Glutamatergic neuron (in vitro differentiated cells): ENCODE measurements at regions not wholly inside any gene's neighbourhood (a gene's known extent, or its start where the extent isn't known, plus 50 kb on each side); places are given as distances from the start of the nearest gene placed in this dataset.
"Not testable (repeated sequence)": the region's sequence is repeated elsewhere in the genome, so short reads cannot be mapped to it uniquely, and the experiment has no call there.

Source experiments
- DNase-seq: peaks from one replicate; pipeline ENCODE4 v3.0.0; 2022
- H3K27ac Mint-ChIP-seq: one replicate; pipeline ENCODE4 v1.8.0; 2020; ENCODE audit warnings: mild to moderate bottlenecking, mixed read lengths, inconsistent platforms; ENCODE audit not compliant: unreplicated experiment
- H3K27me3 Mint-ChIP-seq: one replicate; pipeline ENCODE4 v1.8.0; 2020; ENCODE audit warnings: mild to moderate bottlenecking, moderate library complexity, mixed read lengths, inconsistent platforms; ENCODE audit not compliant: unreplicated experiment
- H3K36me3 Mint-ChIP-seq: one replicate; pipeline ENCODE4 v1.8.0; 2020; ENCODE audit warnings: mild to moderate bottlenecking, mixed read lengths, inconsistent platforms; ENCODE audit not compliant: unreplicated experiment
- H3K4me1 Mint-ChIP-seq: one replicate; pipeline ENCODE4 v1.8.0; 2020; ENCODE audit warnings: mild to moderate bottlenecking, low read depth, mixed read lengths, inconsistent platforms; ENCODE audit not compliant: unreplicated experiment
- H3K4me3 Mint-ChIP-seq: one replicate; pipeline ENCODE4 v1.8.0; 2020; ENCODE audit warnings: mild to moderate bottlenecking, mixed read lengths, inconsistent platforms; ENCODE audit not compliant: unreplicated experiment
- H3K9me3 Mint-ChIP-seq: one replicate; pipeline ENCODE4 v1.8.0; 2020; ENCODE audit warnings: mild to moderate bottlenecking, moderate library complexity, mixed read lengths, inconsistent platforms; ENCODE audit not compliant: unreplicated experiment
- CTCF ChIP-seq: fragments of 200-600 bp; sonication (generic); IDR thresholded peaks from one replicate; pipeline ENCODE4 v1.5.0; 2021; ENCODE audit not compliant: partially characterized antibody, unreplicated experiment

- H3K9me3 Mint-ChIP-seq = peaks cover 1% of the 10 kb centered on the region
- DNase-seq = no peak
- peak overlapping the region; percentile 7 for H3K4me3 Mint-ChIP-seq
Measured at GRCh38 chr3:81198216-81198615, 563.2 kb downstream of the GBE1 start.

GRCh38 chr3:81197386-81197785, 564.1 kb downstream of the GBE1 start:
- Mint-ChIP-seq H3K27ac (no peak overlapping the region), H3K9me3 (peaks cover 1% of the 10 kb centered on the region), H3K36me3 (no peaks in the 10 kb centered on the region), H3K27me3 (no peaks in the 10 kb centered on the region), H3K4me3 (no peak overlapping the region), H3K4me1 (peaks cover 20% of the 10 kb centered on the region)
- TF ChIP-seq CTCF = no peak
- DNase-seq = no peak

More at GRCh38 chr3:81198216-81198615, 563.2 kb downstream of the GBE1 start:
- no peak overlapping the region for H3K27ac Mint-ChIP-seq
- no peaks in the 10 kb centered on the region for H3K27me3 Mint-ChIP-seq
- TF ChIP-seq CTCF = no peak
- H3K36me3 Mint-ChIP-seq = no peaks in the 10 kb centered on the region
- H3K4me1 Mint-ChIP-seq = peaks cover 20% of the 10 kb centered on the region

DNA sequence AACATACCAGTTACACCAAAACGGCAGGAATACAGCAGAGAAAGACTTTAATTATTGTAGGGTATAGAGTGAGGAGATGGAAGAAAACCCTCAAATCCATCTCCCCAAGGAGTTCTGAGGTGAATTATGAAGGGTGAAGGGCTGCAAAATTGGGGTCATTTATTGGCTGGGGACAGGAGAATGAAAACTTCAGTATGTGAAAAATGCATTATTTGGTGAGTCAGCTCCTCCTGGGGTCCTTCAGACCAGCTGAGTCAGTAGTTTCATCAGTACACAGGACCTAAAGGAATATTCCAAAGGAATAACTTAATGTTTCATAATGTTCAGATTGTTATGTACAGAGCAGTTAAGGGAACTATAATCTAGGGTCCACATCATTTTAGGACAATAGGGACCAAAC, 566.0 kb downstream of the GBE1 start:
- TF ChIP-seq CTCF = no peak
- H3K4me1 Mint-ChIP-seq = peaks cover 20% of the 10 kb centered on the region
- H3K27me3 Mint-ChIP-seq = no peaks in the 10 kb centered on the region
- H3K27ac Mint-ChIP-seq = no peak overlapping the region
- H3K4me3 Mint-ChIP-seq = no peak overlapping the region
- H3K36me3 Mint-ChIP-seq = no peaks in the 10 kb centered on the region
- H3K9me3 Mint-ChIP-seq = no peaks in the 10 kb centered on the region
- DNase-seq = no peak

- Mint-ChIP-seq H3K27ac (no peak overlapping the region), H3K4me3 (no peak overlapping the region), H3K9me3 (peaks cover 3% of the 10 kb centered on the region), H3K27me3 (no peaks in the 10 kb centered on the region), H3K4me1 (no peaks in the 10 kb centered on the region), H3K36me3 (no peaks in the 10 kb centered on the region)
- no peak for TF ChIP-seq CTCF
- DNase-seq = no peak
Measured at GRCh38 chr3:81186412-81186811, 575.0 kb downstream of the GBE1 start.

GRCh38 chr3:81182086-81182875, 579.2 kb downstream of the GBE1 start:
- H3K27me3 Mint-ChIP-seq, H3K27ac Mint-ChIP-seq, H3K36me3 Mint-ChIP-seq, DNase-seq, H3K4me1 Mint-ChIP-seq, H3K4me3 Mint-ChIP-seq, H3K9me3 Mint-ChIP-seq: not testable (repeated sequence)
